Suppressor macrophage treated with lipopolysaccharide for 4 hours (primary cell): ENCODE measurements at regions not wholly inside any gene's neighbourhood (a gene's known extent, or its start where the extent isn't known, plus 50 kb on each side); places are given as distances from the start of the nearest gene placed in this dataset.
"Not testable (repeated sequence)": the region's sequence is repeated elsewhere in the genome, so short reads cannot be mapped to it uniquely, and the experiment has no call there.

Experiments used
- DNase-seq: peaks from one replicate; pipeline ENCODE4 v3.0.0-alpha.2; 2020

GRCh38 chr6:130494729-130495128 is 128.9 kb downstream of the TMEM200A start:
- no peak for DNase-seq

GRCh38 chr6:130500693-130501092 is 134.9 kb downstream of the TMEM200A start:
- no peak for DNase-seq

DNA sequence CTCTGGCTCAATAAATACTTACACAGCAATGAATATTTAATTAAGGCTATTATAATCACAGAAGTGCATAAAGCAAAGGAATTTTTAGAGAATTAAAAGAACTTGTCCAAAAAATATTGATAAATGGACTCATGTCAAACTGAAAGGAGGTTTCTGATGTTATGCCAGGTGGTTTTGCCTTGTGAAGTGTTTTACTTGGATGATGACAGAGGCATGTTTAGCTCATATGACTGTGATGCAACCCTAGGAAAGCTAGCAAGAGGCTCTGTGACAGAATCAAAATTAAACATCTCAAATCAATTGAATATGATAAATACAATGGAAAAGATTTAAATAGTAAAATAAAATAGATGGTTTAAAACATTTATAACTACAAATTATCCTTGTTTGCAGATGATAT is 137.3 kb downstream of the TMEM200A start:
- DNase-seq: no peak

DNA sequence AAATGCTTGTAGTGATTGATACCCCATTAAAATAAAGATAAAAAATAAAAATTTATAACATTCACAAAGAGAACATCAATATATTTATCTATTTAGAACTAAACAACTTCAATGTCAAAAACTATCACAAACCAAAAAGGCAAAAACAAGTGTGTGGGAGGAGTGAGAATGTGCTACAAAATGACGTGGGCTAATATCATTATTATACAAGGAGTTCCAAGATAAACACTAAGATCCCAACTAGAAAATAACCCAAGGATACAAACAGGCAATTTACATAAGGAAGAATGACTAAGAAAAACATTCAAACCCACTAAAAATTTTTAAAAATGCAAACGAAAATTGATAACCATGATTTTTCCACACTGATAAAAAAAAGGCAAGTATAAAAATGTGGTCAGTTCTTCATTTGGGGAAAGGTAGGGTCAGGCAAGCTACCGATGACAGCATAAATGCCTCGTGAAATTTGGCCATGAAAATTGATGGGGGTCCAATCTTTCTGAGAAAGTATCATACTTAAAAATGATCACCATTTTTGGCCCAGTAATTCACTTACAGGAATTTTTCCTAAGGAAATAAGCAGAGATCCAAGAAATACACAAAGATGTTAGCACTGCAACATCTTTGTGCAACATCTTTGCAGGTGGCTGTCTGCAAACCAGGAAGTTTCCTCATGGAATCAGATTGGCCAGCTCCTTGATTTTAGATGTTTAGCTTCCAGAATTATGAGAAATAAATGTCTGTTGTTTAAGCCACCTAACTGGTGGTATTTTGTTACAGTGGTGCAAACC is 140.2 kb downstream of the TMEM200A start:
- no peak for DNase-seq

DNA sequence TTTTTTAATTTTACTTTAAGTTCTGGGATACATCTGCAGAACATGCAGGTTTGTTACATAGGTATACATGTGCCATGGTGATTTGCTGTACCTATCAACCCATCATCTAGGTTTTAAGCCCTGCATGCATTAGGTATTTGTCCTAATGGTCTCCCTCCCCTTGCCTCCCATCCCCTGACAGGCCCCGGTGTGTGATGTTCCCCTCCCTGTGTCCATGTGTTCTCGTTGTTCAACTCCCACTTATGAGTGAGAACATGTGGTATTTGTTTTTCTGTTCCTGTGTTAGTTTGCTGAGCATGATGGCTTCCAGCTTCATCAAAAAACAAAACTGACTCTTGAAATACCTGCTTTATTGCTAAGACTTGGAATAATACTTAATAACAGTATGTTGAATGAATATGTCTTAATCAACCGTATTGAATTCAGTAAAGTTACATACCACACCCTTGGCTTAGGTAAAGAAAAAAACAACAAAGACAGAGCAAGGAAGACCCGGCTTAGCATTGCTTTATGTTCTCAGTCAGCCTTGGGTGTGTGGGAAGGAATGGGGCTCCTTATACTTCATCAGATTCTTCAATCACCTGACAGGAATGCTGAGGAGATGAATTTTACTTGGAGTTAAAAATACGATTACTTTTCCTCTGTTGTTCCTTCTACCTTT is 141.3 kb downstream of the TMEM200A start:
- not testable (repeated sequence) for DNase-seq

DNA sequence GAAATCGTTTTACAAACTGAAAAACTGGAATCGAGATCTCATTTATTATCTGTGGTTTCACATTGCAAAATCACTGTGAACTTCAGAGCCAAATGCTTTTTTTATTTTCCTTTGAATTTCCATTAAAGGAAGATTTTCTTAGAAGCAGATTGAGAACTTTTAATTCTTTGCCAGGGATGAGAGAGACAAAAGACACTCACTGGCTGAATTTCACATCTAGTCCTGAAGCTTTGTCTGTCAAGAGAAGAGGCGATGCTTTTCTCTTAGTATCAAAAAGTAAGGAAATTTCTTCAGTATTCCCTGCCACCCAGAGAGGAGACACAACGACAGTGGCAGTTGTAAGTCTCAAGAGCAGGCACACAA is 141.8 kb downstream of the TMEM200A start:
- DNase-seq: no peak

GRCh38 chr6:130513770-130514169 is 148.0 kb downstream of the TMEM200A start:
- no peak for DNase-seq

DNA sequence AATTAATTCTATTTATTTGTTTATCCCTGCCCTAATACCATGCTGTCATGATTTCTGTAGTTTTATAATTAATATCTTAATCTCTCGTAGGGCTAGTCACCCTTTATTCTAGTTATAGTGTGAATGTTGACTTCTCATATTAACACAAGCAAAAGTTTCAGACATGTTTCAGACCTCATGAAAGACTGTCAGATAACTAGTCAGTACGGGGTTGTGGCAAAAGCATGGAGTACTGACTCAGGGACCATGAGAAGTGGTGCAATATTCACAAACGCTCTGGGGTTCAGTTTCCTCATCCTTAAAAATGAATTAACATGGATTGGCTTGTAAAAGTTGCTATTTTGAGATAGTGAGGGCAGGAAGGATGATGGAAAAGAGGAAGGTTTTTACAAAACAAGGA is 148.9 kb downstream of the TMEM200A start:
- no peak for DNase-seq

DNA sequence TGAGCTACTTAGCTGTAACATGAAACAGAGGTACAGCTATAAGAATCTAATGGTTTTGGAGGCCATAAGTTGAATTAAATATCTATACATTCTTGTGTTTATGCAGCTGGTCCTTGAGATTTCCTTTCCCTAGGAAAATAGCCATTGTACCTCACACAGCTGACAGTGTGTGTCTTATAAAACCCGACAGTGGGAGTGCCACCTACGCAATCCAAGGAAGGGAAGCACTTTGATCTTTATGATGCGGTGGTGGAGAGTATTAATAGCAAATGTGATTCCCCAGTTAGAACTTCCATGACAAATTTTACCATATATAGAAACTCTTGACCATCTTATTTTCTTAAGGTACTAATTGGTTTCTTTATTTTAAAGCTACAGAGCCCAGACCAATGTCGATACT is 149.5 kb downstream of the TMEM200A start:
- DNase-seq: no peak

GRCh38 chr6:130516604-130517003 is 150.8 kb downstream of the TMEM200A start:
- no peak for DNase-seq

DNA sequence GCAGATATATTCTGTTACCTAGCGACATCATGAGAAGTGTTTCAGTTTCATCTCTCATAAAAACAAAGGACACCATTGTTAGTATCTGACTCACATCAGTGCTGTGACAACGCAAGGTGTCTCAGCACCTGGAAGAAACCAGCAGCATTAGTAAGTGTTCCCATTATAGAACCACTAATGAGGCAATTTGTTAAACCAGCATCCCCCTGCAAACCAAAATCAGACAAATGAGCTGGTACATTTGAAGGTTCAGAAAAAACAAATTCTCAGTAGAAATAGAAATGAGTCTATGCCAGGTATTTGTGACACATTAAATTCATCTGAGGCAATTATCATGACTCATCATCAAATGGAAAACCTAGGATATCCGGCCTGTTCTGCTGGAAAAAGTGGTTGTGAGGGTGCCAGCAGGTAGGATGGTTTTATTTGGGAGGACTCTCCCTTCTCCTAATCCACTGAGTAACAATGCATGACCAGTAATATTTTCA is 151.7 kb downstream of the TMEM200A start:
- no peak for DNase-seq

- no peak for DNase-seq
Measured at GRCh38 chr6:130518588-130518987, 152.8 kb downstream of the TMEM200A start.

DNA sequence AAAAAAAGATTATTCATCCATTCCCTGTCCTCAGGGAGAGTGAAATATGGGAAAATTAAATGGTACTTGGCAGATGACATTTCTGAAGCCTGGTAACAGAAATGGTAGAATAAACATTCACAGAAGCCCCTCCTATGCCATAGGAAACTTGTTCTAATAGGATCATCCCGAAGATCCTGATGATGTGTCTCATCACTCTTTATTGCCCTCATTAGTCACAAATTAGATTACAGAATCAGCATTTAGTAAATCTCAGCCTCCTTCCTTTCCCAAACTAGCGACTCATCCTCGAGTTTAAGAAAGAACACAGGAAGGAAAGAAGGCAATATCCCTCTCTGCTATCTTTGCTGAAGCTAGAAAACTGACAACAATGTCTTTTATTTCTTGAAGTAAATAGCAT is 154.4 kb downstream of the TMEM200A start:
- no peak for DNase-seq

DNA sequence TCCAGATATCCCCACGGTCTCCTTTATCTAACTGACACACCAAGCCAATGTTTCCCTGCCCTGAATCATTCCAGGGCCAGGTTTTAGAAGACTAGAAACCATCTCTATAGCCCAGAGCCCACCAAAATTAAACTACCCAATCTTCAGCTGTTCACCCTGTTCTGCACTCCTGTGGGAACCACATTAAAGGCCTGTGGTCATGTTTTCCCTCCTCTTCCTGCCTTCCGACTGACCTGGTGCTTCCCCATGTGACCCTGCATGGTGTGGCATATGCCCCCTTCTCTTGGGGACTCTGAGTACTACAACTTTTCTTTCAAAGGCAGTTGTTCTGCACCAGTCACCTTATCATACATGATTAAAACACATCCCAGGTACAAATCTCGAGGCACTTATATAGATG is 155.0 kb downstream of the TMEM200A start:
- no peak for DNase-seq

DNA sequence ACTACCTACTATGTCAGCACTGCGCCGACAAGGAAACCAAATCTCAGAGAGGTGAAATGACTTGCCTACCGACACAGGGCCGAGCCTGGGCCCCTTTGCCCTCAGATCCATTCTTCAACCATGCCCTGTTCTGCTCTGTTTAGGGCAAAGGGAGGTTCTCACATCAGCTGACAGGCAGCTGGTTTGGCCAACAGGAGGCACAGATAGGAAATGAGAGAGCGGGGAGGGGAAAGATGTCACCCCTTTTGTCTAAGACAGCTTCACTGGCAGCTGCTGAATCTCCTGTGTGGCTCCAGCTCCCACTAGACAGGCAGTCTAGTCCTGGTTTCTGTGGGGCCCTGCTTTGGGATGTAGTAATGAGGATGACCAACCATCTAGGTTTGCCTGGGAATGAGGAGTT is 158.7 kb downstream of the TMEM200A start:
- no peak for DNase-seq

DNA sequence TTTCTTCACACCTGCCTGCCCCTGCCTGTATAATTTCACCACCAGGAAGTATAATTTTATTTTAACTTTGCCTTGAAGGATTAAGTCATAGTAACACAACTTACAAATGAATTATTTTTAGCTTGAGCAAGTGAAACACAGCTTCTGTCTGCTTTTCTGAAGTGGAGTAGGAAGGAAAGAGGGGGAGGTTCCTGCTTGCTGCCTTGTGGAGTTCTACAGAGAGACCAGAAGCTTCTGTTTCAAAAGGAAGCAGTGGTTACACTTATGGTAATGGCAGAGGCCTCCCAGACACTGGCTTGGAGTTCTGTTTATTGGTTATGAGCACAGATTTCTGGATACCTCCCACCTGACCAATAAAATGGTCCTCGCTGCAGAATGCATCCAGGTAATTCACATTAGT is 159.6 kb downstream of the TMEM200A start:
- no peak for DNase-seq

- no peak for DNase-seq
Measured at GRCh38 chr6:130526466-130526865, 160.6 kb downstream of the TMEM200A start.

DNA sequence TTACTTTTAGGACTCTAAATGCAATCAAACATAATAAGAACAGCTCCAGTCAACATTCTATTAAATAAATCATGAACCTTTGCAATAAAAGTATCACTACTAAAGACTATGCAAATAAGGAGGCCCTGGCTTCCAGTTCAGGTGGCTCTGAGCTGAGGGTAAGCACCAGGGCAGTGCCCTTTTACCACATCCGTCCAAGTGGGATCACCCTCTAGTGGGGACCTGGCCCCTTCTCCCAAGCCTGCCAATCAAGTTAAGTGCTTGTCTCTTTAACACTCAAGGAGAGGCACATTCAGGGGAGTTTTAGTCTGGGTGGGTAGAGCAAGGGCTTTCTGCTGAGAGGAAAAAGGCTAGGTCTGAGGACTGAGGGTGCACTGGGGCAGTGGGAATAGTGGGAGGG is 161.4 kb downstream of the TMEM200A start:
- DNase-seq: no peak

GRCh38 chr6:130529569-130530149 is 163.8 kb downstream of the TMEM200A start:
- DNase-seq: no peak

GRCh38 chr6:130534627-130535026 is 168.8 kb downstream of the TMEM200A start:
- no peak for DNase-seq

- no peak for DNase-seq
Measured at GRCh38 chr6:130535242-130535641, 169.4 kb downstream of the TMEM200A start.

- DNase-seq: no peak
Measured at GRCh38 chr6:130537447-130537846, 171.6 kb downstream of the TMEM200A start.

DNA sequence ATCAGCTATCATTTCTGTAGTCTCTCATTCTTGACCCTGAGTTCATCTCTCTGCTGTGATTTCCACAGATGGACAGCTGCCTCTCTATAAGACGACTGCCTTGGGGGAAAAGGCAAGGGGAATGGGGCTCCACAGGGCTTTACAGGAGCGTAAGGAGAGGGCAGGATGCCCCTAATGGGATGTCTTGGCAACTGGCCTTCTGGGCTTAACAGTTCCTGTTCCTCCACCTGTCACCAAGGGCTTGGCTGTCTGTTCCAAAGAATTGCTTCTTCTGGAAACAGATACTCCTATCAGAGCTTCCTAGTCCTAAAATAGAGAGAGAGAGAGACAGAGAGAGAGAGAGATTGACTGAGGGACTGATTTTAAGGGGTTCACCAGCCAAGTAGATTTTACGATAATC is 181.9 kb downstream of the TMEM200A start:
- DNase-seq: no peak

- DNase-seq: no peak
Measured at GRCh38 chr6:130557481-130558112, 191.8 kb downstream of the TMEM200A start.
